NAMALWA (cell line): ENCODE measurements at regions not wholly inside any gene's neighbourhood (a gene's known extent, or its start where the extent isn't known, plus 50 kb on each side); places are given as distances from the start of the nearest gene placed in this dataset.
A peak's percentile ranks its signal among the peaks of the same experiment; 100 is the strongest.

Experiments used
- DNase-seq: peaks from one replicate; pipeline ENCODE4 v3.0.0-alpha.2; 2015; ENCODE audit warnings: low spot score

- no peak for DNase-seq
Measured at GRCh38 chr5:28512648-28513047, 1474.3 kb upstream of the CDH9 start.

- no peak for DNase-seq
Measured at GRCh38 chr5:28505121-28505520, 1466.7 kb upstream of the CDH9 start.

GRCh38 chr5:28500511-28500910 lies 1462.1 kb upstream of the CDH9 start:
- DNase-seq, result no peak

- DNase-seq, result no peak
Measured at GRCh38 chr5:28499766-28500290, 1461.4 kb upstream of the CDH9 start.

GRCh38 chr5:28495876-28496275 lies 1457.5 kb upstream of the CDH9 start:
- DNase-seq, result no peak

GRCh38 chr5:28493456-28493855 lies 1455.1 kb upstream of the CDH9 start:
- DNase-seq, result no peak

GRCh38 chr5:28488752-28489151 lies 1450.4 kb upstream of the CDH9 start:
- DNase-seq, result no peak

- DNase-seq, result no peak
Measured at GRCh38 chr5:28483327-28484025, 1445.1 kb upstream of the CDH9 start.

GRCh38 chr5:28473531-28474107 lies 1435.2 kb upstream of the CDH9 start:
- DNase-seq, result peak; percentile 13

- peak; percentile 49 for DNase-seq
Measured at GRCh38 chr5:28468166-28468565, 1429.8 kb upstream of the CDH9 start.

- no peak for DNase-seq
Measured at GRCh38 chr5:28463728-28464127, 1425.3 kb upstream of the CDH9 start.

GRCh38 chr5:28451483-28451882 lies 1413.1 kb upstream of the CDH9 start:
- DNase-seq, result no peak

- no peak for DNase-seq
Measured at GRCh38 chr5:28450997-28451396, 1412.6 kb upstream of the CDH9 start.

GRCh38 chr5:28448791-28449190 lies 1410.4 kb upstream of the CDH9 start:
- no peak for DNase-seq

GRCh38 chr5:28430565-28431178 lies 1392.3 kb upstream of the CDH9 start:
- DNase-seq, result no peak

- DNase-seq, result no peak
Measured at GRCh38 chr5:28421141-28421540, 1382.8 kb upstream of the CDH9 start.

- DNase-seq, result no peak
Measured at GRCh38 chr5:28415791-28416443, 1377.5 kb upstream of the CDH9 start.

GRCh38 chr5:28414619-28415018 lies 1376.2 kb upstream of the CDH9 start:
- DNase-seq, result no peak

GRCh38 chr5:28408651-28409050 lies 1370.3 kb upstream of the CDH9 start:
- DNase-seq, result no peak

GRCh38 chr5:28408186-28408585 lies 1369.8 kb upstream of the CDH9 start:
- no peak for DNase-seq

- no peak for DNase-seq
Measured at GRCh38 chr5:28404363-28405071, 1366.1 kb upstream of the CDH9 start.

GRCh38 chr5:28403846-28404245 lies 1365.5 kb upstream of the CDH9 start:
- no peak for DNase-seq
